ENCODE measurements at regions not wholly inside any gene's neighbourhood (a gene's known extent, or its start where the extent isn't known, plus 50 kb on each side); places are given as distances from the start of the nearest gene placed in this dataset.
"Not testable (repeated sequence)": the region's sequence is repeated elsewhere in the genome, so short reads cannot be mapped to it uniquely, and the experiment has no call there.

DNA sequence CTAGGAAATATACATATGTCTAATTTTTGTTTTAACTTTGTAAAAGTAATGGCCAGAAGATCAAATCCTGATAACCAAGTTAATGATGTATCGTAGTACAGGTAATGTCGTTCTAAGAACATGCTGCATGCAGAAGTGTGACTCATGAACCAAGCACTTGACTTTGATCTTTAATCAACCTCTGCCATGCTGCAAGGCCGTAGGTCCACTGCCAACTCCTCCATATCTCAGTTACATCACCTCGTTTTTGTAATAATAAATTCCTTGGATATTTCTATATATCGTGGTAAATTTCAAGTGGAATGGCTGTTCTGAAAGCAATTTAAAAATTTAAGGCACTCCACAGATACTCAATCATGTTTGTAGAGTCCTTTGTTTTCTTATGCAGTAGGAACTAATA lies 771.7 kb downstream of the EPHA7 start:
- Histone ChIP-seq H3K27ac (ENCODE audit: low read depth, low read length) (no peak overlapping the region), H3K36me3 (ENCODE audit: control insufficient read depth, insufficient read depth, low read length) (no peaks in the 10 kb centered on the region), H3K9ac (ENCODE audit: low read depth, low read length) (no peak overlapping the region), H3K27me3 (ENCODE audit: control insufficient read depth, insufficient read depth, low read length) (no peaks in the 10 kb centered on the region), H3K9me3 (ENCODE audit: control insufficient read depth, insufficient read depth, low read length) (no peaks in the 10 kb centered on the region), H3K4me1 (ENCODE audit: control insufficient read depth, insufficient read depth, low read length) (no peaks in the 10 kb centered on the region), H3K4me3 (ENCODE audit: low read depth, low read length) (no peak overlapping the region)

DNA sequence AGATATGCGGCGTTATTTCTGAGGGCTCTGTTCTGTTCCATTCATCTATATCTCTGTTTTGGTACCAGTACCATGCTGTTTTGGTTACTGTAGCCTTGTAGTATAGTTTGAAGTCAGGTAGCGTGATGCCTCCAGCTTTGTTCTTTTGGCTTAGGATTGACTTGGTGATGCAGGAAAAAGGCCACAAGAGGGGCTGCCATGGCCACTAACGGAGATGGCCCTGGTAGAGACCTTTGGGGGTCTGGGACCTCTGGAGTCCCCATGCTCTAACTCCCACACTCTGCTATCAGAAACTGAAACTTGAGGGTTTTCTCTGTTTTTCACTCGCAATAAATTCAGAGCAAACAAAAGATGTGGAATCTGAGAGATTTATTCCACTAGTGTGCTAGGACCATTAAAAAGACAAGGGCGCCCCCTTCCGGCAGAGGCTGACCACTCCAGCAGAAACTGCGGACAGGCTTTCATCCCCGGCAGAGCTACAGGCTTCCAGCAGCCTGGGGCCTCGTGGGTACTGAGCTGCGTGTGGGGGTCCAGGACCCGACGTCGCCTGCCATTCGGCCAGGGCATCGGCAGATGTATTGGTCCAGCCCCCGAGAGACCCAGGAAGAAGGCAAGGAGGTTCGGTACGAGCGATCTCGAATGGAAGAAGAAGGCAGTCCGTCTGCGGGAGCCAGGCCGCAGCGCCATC lies 775.1 kb downstream of the EPHA7 start:
- H3K27me3 ChIP-seq (ENCODE audit: control insufficient read depth, insufficient read depth, low read length); H3K4me3 ChIP-seq (ENCODE audit: low read depth, low read length); H3K27ac ChIP-seq (ENCODE audit: low read depth, low read length); H3K9me3 ChIP-seq (ENCODE audit: control insufficient read depth, insufficient read depth, low read length); H3K36me3 ChIP-seq (ENCODE audit: control insufficient read depth, insufficient read depth, low read length); H3K4me1 ChIP-seq (ENCODE audit: control insufficient read depth, insufficient read depth, low read length); H3K9ac ChIP-seq (ENCODE audit: low read depth, low read length): not testable (repeated sequence)

DNA sequence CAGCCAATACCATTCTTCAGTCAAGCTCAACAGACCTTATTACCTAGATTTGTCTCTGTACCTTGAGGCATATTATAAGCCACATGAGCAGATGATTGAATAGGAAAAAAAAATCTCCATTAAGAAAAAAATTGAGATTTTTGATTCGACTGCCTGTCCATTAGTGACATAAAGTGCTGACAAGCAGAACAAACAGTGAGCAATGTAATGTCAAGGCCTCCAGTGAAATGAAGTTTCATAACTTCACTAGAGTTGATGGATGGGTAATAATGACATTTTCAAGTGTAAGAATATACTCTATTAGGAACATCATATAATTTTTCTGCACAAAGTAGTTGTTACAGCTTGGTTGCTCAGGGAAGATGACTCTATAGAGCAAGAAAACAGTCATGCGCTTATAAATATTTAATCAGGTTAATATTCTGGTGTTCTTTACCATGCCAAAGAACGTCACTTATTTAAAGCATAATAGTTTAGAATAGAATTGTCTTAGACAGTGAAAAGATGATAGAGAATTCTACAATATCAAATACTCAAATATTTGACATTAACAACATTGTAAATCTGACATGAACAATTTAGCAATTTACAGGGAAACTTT lies 783.7 kb downstream of the EPHA7 start:
- Histone ChIP-seq H3K36me3 (ENCODE audit: control insufficient read depth, insufficient read depth, low read length) (no peaks in the 10 kb centered on the region), H3K27ac (ENCODE audit: low read depth, low read length) (no peak overlapping the region), H3K4me1 (ENCODE audit: control insufficient read depth, insufficient read depth, low read length) (no peaks in the 10 kb centered on the region), H3K9ac (ENCODE audit: low read depth, low read length) (no peak overlapping the region), H3K9me3 (ENCODE audit: control insufficient read depth, insufficient read depth, low read length) (no peaks in the 10 kb centered on the region), H3K4me3 (ENCODE audit: low read depth, low read length) (no peak overlapping the region), H3K27me3 (ENCODE audit: control insufficient read depth, insufficient read depth, low read length) (no peaks in the 10 kb centered on the region)

DNA sequence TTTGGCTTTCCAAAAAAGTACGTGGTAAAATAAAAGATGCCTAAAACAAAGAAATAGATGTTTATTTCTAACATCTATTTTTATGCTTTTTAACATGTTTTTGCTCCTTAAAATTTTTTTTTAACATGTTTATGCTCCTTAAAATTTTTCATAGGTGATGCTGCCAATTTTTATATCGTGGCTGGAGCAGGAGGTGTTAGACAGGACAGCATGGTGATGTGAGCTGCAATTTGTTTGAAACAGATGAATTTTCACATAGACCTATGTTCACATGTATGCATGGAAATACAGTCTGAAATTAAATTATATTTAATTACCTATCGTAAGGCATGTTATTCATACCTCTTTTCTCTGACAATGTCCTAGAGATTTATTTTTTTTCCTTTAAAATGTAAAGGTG lies 784.8 kb downstream of the EPHA7 start:
- Histone ChIP-seq H3K9ac (ENCODE audit: low read depth, low read length) (no peak overlapping the region), H3K4me1 (ENCODE audit: control insufficient read depth, insufficient read depth, low read length) (no peaks in the 10 kb centered on the region), H3K4me3 (ENCODE audit: low read depth, low read length) (no peak overlapping the region), H3K27me3 (ENCODE audit: control insufficient read depth, insufficient read depth, low read length) (no peaks in the 10 kb centered on the region), H3K36me3 (ENCODE audit: control insufficient read depth, insufficient read depth, low read length) (no peaks in the 10 kb centered on the region), H3K9me3 (ENCODE audit: control insufficient read depth, insufficient read depth, low read length) (no peaks in the 10 kb centered on the region), H3K27ac (ENCODE audit: low read depth, low read length) (no peak overlapping the region)

DNA sequence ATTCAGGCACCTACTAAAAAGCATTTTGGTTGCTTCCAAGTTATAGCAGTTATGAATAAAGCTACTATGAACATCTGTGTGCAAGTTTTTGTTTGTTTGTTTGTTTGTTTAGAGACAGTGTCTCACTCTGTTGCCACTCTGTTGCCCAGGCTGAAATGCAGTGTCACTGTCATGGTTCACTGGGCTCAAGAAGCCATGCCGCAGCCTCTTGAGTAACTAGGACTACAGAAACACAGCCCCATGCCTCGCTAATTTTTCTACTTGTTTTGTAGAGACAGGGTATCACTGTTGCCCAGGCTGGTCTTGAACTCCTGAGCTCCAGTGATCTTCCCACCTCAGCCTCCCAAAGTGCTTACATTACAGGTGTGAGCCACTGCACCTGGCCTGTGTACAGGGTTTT lies 795.9 kb downstream of the EPHA7 start:
- Histone ChIP-seq H3K9me3 (ENCODE audit: control insufficient read depth, insufficient read depth, low read length) (no peaks in the 10 kb centered on the region), H3K27me3 (ENCODE audit: control insufficient read depth, insufficient read depth, low read length) (no peaks in the 10 kb centered on the region), H3K9ac (ENCODE audit: low read depth, low read length) (no peak overlapping the region), H3K4me3 (ENCODE audit: low read depth, low read length) (no peak overlapping the region), H3K4me1 (ENCODE audit: control insufficient read depth, insufficient read depth, low read length) (no peaks in the 10 kb centered on the region), H3K27ac (ENCODE audit: low read depth, low read length) (no peak overlapping the region), H3K36me3 (ENCODE audit: control insufficient read depth, insufficient read depth, low read length) (no peaks in the 10 kb centered on the region)

DNA sequence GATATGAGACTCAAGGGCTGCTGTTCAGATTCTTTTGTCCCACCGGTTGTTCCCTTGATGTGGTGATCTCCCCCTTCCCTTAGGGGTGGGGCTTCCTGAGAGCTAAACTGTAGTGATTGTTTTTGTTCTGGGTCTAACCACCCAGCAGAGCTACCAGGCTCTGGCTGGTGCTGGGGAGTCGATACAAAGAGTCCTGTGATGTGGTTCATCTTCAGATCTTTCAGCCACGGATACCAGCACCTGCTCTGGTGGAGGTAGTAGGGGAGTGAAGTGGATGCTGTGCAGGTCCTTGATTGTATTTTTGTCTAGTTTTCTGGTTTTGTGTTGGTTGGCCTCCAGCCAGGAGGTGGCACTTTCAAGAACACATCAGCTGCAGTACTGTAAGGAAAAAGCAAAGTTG lies 801.6 kb downstream of the EPHA7 start:
- H3K4me1 ChIP-seq (ENCODE audit: control insufficient read depth, insufficient read depth, low read length) = no peaks in the 10 kb centered on the region
- H3K9ac ChIP-seq (ENCODE audit: low read depth, low read length) = no peak overlapping the region
- no peaks in the 10 kb centered on the region for H3K9me3 ChIP-seq (ENCODE audit: control insufficient read depth, insufficient read depth, low read length)
- H3K27me3 ChIP-seq (ENCODE audit: control insufficient read depth, insufficient read depth, low read length) = no peaks in the 10 kb centered on the region
- H3K27ac ChIP-seq (ENCODE audit: low read depth, low read length) = no peak overlapping the region
- no peaks in the 10 kb centered on the region for H3K36me3 ChIP-seq (ENCODE audit: control insufficient read depth, insufficient read depth, low read length)
- H3K4me3 ChIP-seq (ENCODE audit: low read depth, low read length) = no peak overlapping the region

DNA sequence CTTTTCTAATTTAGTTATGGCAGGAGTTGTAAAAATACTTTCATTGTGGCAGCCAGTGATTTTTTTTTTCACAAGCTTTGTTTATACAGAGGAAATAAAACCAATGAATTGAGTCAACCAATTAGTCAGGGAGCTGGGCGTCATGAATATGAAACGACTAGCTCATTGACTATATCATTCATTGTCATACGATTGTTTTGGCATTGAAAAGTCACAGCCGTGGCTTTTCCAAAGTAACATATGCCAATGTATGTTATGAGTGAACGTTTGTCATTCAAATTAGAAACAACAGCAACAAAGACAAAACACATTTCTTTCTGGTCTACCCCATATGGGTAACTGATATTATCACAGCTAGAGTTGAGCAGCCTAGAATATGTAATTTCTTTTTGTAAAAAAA lies 810.6 kb downstream of the EPHA7 start:
- Histone ChIP-seq H3K4me3 (ENCODE audit: low read depth, low read length) (no peak overlapping the region), H3K4me1 (ENCODE audit: control insufficient read depth, insufficient read depth, low read length) (no peaks in the 10 kb centered on the region), H3K9me3 (ENCODE audit: control insufficient read depth, insufficient read depth, low read length) (no peaks in the 10 kb centered on the region; the same call in 1 of the 2 replicates), H3K27ac (ENCODE audit: low read depth, low read length) (no peak overlapping the region), H3K36me3 (ENCODE audit: control insufficient read depth, insufficient read depth, low read length) (no peaks in the 10 kb centered on the region), H3K27me3 (ENCODE audit: control insufficient read depth, insufficient read depth, low read length) (no peaks in the 10 kb centered on the region), H3K9ac (ENCODE audit: low read depth, low read length) (no peak overlapping the region)

DNA sequence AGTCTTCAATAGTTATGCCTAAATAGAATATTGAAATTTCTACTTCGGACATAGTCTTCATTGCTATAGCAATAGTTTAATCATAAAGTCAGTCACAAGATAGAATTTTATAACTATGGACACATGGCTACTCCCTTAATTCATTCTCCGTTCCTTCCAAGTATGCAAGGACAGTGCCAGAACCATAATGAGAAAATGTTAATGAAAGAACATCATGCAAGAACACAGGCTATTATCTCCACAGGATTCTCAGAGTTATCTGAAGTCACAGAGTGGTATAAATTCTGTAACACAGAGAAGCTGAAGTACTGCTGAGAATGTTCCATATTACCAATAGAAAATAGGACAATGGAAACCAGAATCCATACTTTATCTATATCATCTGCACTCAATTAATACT lies 826.2 kb downstream of the EPHA7 start:
- Histone ChIP-seq H3K36me3 (ENCODE audit: control insufficient read depth, insufficient read depth, low read length) (no peaks in the 10 kb centered on the region), H3K9me3 (ENCODE audit: control insufficient read depth, insufficient read depth, low read length) (no peaks in the 10 kb centered on the region), H3K4me1 (ENCODE audit: control insufficient read depth, insufficient read depth, low read length) (no peaks in the 10 kb centered on the region), H3K4me3 (ENCODE audit: low read depth, low read length) (no peak overlapping the region), H3K27ac (ENCODE audit: low read depth, low read length) (no peak overlapping the region), H3K27me3 (ENCODE audit: control insufficient read depth, insufficient read depth, low read length) (no peaks in the 10 kb centered on the region), H3K9ac (ENCODE audit: low read depth, low read length) (no peak overlapping the region)

DNA sequence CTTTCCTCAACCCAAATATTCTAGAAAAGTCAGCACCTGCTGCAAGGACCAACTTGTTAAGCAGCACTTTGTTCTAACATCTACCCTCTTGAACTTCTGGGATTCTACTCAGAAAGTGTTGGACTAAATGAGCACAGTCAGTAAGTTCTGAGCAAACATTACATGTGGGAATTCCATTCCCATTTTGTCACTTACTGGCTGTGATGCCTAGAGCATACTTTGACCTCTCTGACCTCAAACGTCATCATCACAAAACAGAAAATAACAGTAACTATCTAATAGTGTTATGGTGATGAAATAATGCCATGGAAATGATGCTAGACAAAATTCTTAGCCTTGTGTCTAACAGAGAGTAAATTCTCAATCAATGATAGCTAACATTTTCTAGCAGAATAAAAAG lies 829.4 kb downstream of the EPHA7 start:
- H3K4me3 ChIP-seq (ENCODE audit: low read depth, low read length) = no peak overlapping the region

DNA sequence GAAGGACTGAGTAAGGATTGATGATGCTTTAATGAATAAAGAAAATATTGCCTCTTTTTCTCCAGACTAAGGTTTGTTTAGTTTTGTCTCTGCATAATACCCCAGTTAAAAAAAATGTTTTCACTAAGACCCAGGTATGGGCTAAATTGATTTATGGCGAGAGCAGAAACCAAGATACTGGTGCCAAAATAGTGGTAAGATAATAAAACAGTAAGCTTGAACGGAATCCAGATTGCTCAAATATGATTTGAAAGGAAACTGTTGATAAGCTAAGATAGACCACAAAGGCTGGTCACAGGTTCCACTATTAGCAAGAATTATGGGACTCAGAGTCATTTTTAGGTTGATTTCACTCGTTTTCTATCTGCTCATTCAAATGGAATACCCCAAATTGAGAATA lies 831.2 kb downstream of the EPHA7 start:
- Histone ChIP-seq H3K9me3 (ENCODE audit: control insufficient read depth, insufficient read depth, low read length) (no peaks in the 10 kb centered on the region), H3K27ac (ENCODE audit: low read depth, low read length) (no peak overlapping the region)

More for the DNA sequence above, 829.4 kb downstream of the EPHA7 start:
- H3K27me3 ChIP-seq (ENCODE audit: control insufficient read depth, insufficient read depth, low read length) = no peaks in the 10 kb centered on the region
- H3K9ac ChIP-seq (ENCODE audit: low read depth, low read length) = no peak overlapping the region
- no peaks in the 10 kb centered on the region for H3K4me1 ChIP-seq (ENCODE audit: control insufficient read depth, insufficient read depth, low read length)
- H3K9me3 ChIP-seq (ENCODE audit: control insufficient read depth, insufficient read depth, low read length) = no peaks in the 10 kb centered on the region
- H3K36me3 ChIP-seq (ENCODE audit: control insufficient read depth, insufficient read depth, low read length) = no peaks in the 10 kb centered on the region
- no peak overlapping the region for H3K27ac ChIP-seq (ENCODE audit: low read depth, low read length)

DNA sequence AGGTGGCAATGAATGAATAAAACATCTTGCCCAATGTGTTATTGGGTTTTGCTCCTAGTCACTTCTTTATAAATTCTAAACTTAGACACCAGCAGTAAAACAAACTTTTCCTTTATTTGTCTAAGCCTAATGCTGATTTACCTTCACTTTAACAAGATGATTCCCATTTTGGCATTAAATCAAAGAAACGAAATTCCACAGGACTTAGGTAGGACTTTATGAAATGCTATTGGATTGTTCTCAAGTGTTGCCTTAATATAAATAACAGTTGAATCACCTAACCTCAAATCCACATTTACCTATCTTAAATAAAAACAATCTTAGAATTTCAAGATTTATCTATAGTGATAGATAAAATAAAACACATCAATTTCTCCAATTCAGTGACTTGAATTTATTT lies 831.8 kb downstream of the EPHA7 start:
- no peaks in the 10 kb centered on the region for H3K9me3 ChIP-seq (ENCODE audit: control insufficient read depth, insufficient read depth, low read length)
- H3K9ac ChIP-seq (ENCODE audit: low read depth, low read length) = no peak overlapping the region
- no peaks in the 10 kb centered on the region for H3K36me3 ChIP-seq (ENCODE audit: control insufficient read depth, insufficient read depth, low read length)
- H3K27ac ChIP-seq (ENCODE audit: low read depth, low read length) = no peak overlapping the region
- no peaks in the 10 kb centered on the region for H3K27me3 ChIP-seq (ENCODE audit: control insufficient read depth, insufficient read depth, low read length)
- no peak overlapping the region for H3K4me3 ChIP-seq (ENCODE audit: low read depth, low read length)
- H3K4me1 ChIP-seq (ENCODE audit: control insufficient read depth, insufficient read depth, low read length) = no peaks in the 10 kb centered on the region

More for the DNA sequence above, 831.2 kb downstream of the EPHA7 start:
- Histone ChIP-seq H3K4me1 (ENCODE audit: control insufficient read depth, insufficient read depth, low read length) (no peaks in the 10 kb centered on the region), H3K9ac (ENCODE audit: low read depth, low read length) (no peak overlapping the region), H3K4me3 (ENCODE audit: low read depth, low read length) (no peak overlapping the region), H3K27me3 (ENCODE audit: control insufficient read depth, insufficient read depth, low read length) (no peaks in the 10 kb centered on the region), H3K36me3 (ENCODE audit: control insufficient read depth, insufficient read depth, low read length) (no peaks in the 10 kb centered on the region)

Data from HUES48 (cell line).